ENCODE measurements at regions not wholly inside any gene's neighbourhood (a gene's known extent, or its start where the extent isn't known, plus 50 kb on each side); places are given as distances from the start of the nearest gene placed in this dataset.

- 75 to 85% (median 78%) methylated on average over 17 of the region's 17 CpGs for WGBS, 3 donors
- intact Hi-C loops (cut with DNase I) = no loop called here
- H3K36me3 ChIP-seq = no peaks in the 10 kb centered on the region
- H3K27me3 ChIP-seq = no peaks in the 10 kb centered on the region
- no peak overlapping the region for H3K27ac ChIP-seq
- H3K4me3 ChIP-seq = no peak overlapping the region
- H3K4me1 ChIP-seq (ENCODE audit: insufficient read depth) = no peaks in the 10 kb centered on the region
- no peak for DNase-seq
- TF ChIP-seq POLR2A (IDR thresholded peaks at IDR 0.05) (no peak), EP300 (IDR thresholded peaks at IDR 0.05) (no peak)
- H3K9me3 ChIP-seq = no peaks in the 10 kb centered on the region
Measured at GRCh38 chr9:93818827-93819472, 136.2 kb downstream of the BARX1 start.

- no peak overlapping the region for H3K4me3 ChIP-seq
- H3K4me1 ChIP-seq (ENCODE audit: insufficient read depth) = no peaks in the 10 kb centered on the region
- no peak overlapping the region for H3K27ac ChIP-seq
- no peak for TF ChIP-seq POLR2A (IDR thresholded peaks at IDR 0.05)
- TF ChIP-seq, protein P1, sequence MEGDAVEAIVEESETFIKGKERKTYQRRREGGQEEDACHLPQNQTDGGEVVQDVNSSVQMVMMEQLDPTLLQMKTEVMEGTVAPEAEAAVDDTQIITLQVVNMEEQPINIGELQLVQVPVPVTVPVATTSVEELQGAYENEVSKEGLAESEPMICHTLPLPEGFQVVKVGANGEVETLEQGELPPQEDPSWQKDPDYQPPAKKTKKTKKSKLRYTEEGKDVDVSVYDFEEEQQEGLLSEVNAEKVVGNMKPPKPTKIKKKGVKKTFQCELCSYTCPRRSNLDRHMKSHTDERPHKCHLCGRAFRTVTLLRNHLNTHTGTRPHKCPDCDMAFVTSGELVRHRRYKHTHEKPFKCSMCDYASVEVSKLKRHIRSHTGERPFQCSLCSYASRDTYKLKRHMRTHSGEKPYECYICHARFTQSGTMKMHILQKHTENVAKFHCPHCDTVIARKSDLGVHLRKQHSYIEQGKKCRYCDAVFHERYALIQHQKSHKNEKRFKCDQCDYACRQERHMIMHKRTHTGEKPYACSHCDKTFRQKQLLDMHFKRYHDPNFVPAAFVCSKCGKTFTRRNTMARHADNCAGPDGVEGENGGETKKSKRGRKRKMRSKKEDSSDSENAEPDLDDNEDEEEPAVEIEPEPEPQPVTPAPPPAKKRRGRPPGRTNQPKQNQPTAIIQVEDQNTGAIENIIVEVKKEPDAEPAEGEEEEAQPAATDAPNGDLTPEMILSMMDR (IDR thresholded peaks at IDR 0.05) = no peak
- TF ChIP-seq EP300 (IDR thresholded peaks at IDR 0.05) = no peak
- no peaks in the 10 kb centered on the region for H3K9me3 ChIP-seq
- no peaks in the 10 kb centered on the region for H3K36me3 ChIP-seq
- H3K27me3 ChIP-seq = no peaks in the 10 kb centered on the region
- intact Hi-C loops (cut with DNase I) = no loop called here
- no peak for DNase-seq
Measured at GRCh38 chr9:93818237-93818636, 136.9 kb downstream of the BARX1 start.

DNA sequence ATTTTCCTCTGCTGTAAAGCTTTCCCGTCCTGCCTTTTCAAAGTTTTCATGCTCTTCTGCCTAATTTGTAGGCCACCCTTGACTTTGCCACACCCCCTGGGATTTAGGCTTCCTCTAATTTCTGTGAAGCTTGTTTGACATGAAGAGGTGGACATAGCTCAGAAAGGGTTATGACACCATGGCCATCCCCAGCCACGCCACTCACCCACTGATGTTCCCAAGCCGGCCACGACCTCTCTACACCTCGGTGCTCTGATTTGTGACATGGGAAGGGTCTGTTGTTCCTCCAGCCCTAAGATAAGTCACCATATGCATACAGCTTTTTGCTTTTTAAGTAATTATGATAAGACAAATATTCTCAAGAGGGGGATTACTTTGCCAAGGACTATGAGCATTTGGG, 139.5 kb downstream of the BARX1 start:
- Histone ChIP-seq H3K9me3 (no peaks in the 10 kb centered on the region), H3K27me3 (no peaks in the 10 kb centered on the region), H3K4me1 (ENCODE audit: insufficient read depth) (no peaks in the 10 kb centered on the region), H3K36me3 (no peaks in the 10 kb centered on the region), H3K27ac (no peak overlapping the region), H3K4me3 (no peak overlapping the region)
- intact Hi-C loops (cut with DNase I) = no loop called here
- no peak for TF ChIP-seq EP300 (IDR thresholded peaks at IDR 0.05)
- no peak for TF ChIP-seq POLR2A (IDR thresholded peaks at IDR 0.05)
- TF ChIP-seq, protein P1 (IDR thresholded peaks at IDR 0.05) = no peak
- DNase-seq = no peak
- 24 to 44% (median 29%) methylated on average over 5 of the region's 5 CpGs for WGBS, 3 donors

- Histone ChIP-seq H3K4me3 (no peak overlapping the region), H3K27me3 (no peaks in the 10 kb centered on the region), H3K4me1 (ENCODE audit: insufficient read depth) (no peaks in the 10 kb centered on the region), H3K36me3 (no peaks in the 10 kb centered on the region), H3K9me3 (no peaks in the 10 kb centered on the region), H3K27ac (no peak overlapping the region)
- 86 to 96% (median 87%) methylated on average over 4 of the region's 4 CpGs for WGBS, 3 donors
- no peak for TF ChIP-seq EP300 (IDR thresholded peaks at IDR 0.05)
- TF ChIP-seq, protein P1 (IDR thresholded peaks at IDR 0.05) = no peak
- no peak for DNase-seq
- intact Hi-C loops (cut with DNase I) = no loop called here
Measured at GRCh38 chr9:93815135-93815534, 140.0 kb downstream of the BARX1 start.

DNA sequence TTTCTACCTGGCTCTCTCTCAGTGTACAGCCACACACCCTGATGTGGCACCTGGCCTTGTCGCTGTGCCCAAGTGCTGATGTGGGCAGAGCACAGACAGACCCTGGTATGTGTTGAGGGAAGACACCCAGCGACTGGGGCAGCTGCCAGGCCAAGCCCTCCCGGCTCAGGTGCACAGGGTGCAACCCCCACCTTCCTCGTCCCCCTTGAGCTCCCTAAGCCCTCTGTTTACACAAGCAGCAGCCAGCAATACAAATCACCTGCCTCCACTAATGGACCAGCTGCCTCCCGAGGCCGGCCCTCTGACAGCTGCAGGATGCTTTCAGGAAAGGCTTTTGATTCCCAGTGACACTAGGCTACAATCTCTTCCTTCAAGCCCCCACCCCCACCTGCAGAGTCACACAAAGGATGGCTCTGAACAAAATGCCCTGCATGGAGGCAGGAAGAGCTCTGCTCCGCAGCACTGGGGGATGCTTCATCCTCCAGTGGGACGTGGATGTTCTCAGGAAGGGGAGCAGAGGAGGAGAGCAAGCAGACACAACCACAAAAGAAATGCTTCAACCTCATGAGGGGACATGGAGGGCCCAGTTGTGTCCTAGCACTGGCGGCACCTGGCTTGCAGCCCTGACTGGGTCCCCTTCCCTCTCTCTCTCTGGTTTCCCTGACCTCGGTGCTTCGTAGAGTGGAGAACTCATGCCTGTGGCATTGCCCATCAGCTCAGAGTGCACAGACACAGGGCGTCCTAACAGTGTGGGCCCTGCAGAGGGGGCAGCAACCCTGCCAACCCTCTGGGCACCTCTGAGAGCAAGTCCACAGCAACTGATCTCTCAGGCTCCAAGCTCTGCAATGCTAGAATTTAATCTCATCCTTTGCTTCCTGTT, 140.8 kb downstream of the BARX1 start:
- Histone ChIP-seq H3K4me1 (ENCODE audit: insufficient read depth) (no peaks in the 10 kb centered on the region), H3K27ac (no peak overlapping the region), H3K36me3 (no peaks in the 10 kb centered on the region), H3K9me3 (no peaks in the 10 kb centered on the region), H3K27me3 (no peaks in the 10 kb centered on the region), H3K4me3 (no peak overlapping the region)
- TF ChIP-seq EP300 (IDR thresholded peaks at IDR 0.05) = no peak
- TF ChIP-seq, protein P1 (IDR thresholded peaks at IDR 0.05) = no peak
- TF ChIP-seq POLR2A (IDR thresholded peaks at IDR 0.05) = no peak
- 42 to 57% (median 54%) methylated on average over 12 of the region's 12 CpGs for WGBS, 3 donors
- no peak for DNase-seq
- intact Hi-C loops (cut with DNase I) = no loop called here

Data from ovary (tissue), 7 donors.